ENCODE measurements at regions not wholly inside any gene's neighbourhood (a gene's known extent, or its start where the extent isn't known, plus 50 kb on each side); places are given as distances from the start of the nearest gene placed in this dataset.

- H3K9me3 ChIP-seq (ENCODE audit: control insufficient read depth, low read length) = no peaks in the 10 kb centered on the region
- no peak overlapping the region for H3K27ac ChIP-seq
- TF ChIP-seq CTCF (IDR thresholded peaks at IDR 0.05) = no peak
- no peaks in the 10 kb centered on the region for H3K36me3 ChIP-seq (ENCODE audit: control insufficient read depth, insufficient read depth, low read length)
- H3K4me1 ChIP-seq = no peaks in the 10 kb centered on the region
- no peak overlapping the region for H3K9ac ChIP-seq
- H2AFZ ChIP-seq = no peak overlapping the region
- H3K4me2 ChIP-seq (ENCODE audit: low read length) = no peak overlapping the region
- no peaks in the 10 kb centered on the region for H3K27me3 ChIP-seq (ENCODE audit: control insufficient read depth, insufficient read depth, low read length)
- no peak overlapping the region for H3K4me3 ChIP-seq (ENCODE audit: low read depth, low read length)
- no peaks in the 10 kb centered on the region for H3K79me2 ChIP-seq
Observed at GRCh38 chr2:7191932-7192331, 274.7 kb downstream of the RNF144A start.

- Histone ChIP-seq H3K27me3 (ENCODE audit: control insufficient read depth, insufficient read depth, low read length) (no peaks in the 10 kb centered on the region), H3K4me3 (ENCODE audit: low read depth, low read length) (no peak overlapping the region), H3K27ac (no peak overlapping the region), H3K9me3 (ENCODE audit: control insufficient read depth, low read length) (no peaks in the 10 kb centered on the region), H3K4me2 (ENCODE audit: low read length) (no peak overlapping the region), H3K36me3 (ENCODE audit: control insufficient read depth, insufficient read depth, low read length) (no peaks in the 10 kb centered on the region), H2AFZ (no peak overlapping the region), H3K4me1 (no peaks in the 10 kb centered on the region), H3K79me2 (no peaks in the 10 kb centered on the region), H3K9ac (no peak overlapping the region)
- no peak for TF ChIP-seq CTCF (IDR thresholded peaks at IDR 0.05)
Observed at GRCh38 chr2:7193457-7193856, 276.2 kb downstream of the RNF144A start.

GRCh38 chr2:7194950-7195349 is 277.7 kb downstream of the RNF144A start:
- TF ChIP-seq CTCF (IDR thresholded peaks at IDR 0.05) = no peak

DNA sequence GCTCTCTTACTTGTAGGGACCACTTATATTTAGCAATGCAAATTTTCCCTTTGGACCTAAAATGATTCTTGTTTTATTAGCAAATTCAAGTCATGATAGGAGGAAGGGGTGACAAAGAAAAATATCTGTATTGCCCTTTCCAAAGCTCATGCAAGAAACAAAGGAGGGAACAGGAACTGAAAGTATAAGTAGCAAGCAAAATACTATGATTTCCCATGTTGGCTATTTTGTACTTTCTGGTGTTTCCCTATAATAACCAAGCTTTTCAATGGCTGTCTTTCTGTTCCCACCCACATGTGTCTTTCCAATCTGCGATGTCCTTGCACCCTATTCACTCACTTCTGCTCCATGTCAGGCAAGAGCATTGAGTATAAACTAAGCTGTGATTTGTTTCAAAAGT is 279.7 kb downstream of the RNF144A start:
- H3K79me2 ChIP-seq = no peaks in the 10 kb centered on the region
- no peaks in the 10 kb centered on the region for H3K36me3 ChIP-seq (ENCODE audit: control insufficient read depth, insufficient read depth, low read length)
- no peak overlapping the region for H3K4me3 ChIP-seq (ENCODE audit: low read depth, low read length)
- H3K9me3 ChIP-seq (ENCODE audit: control insufficient read depth, low read length) = no peaks in the 10 kb centered on the region
- no peak overlapping the region for H2AFZ ChIP-seq
- H3K27me3 ChIP-seq (ENCODE audit: control insufficient read depth, insufficient read depth, low read length) = no peaks in the 10 kb centered on the region
- H3K27ac ChIP-seq = no peak overlapping the region
- no peak for TF ChIP-seq CTCF (IDR thresholded peaks at IDR 0.05)
- no peak overlapping the region for H3K9ac ChIP-seq
- H3K4me2 ChIP-seq (ENCODE audit: low read length) = no peak overlapping the region
- H3K4me1 ChIP-seq = no peaks in the 10 kb centered on the region

More at GRCh38 chr2:7194950-7195349, 277.7 kb downstream of the RNF144A start:
- Histone ChIP-seq H2AFZ (no peak overlapping the region), H3K4me2 (ENCODE audit: low read length) (no peak overlapping the region), H3K36me3 (ENCODE audit: control insufficient read depth, insufficient read depth, low read length) (no peaks in the 10 kb centered on the region), H3K27me3 (ENCODE audit: control insufficient read depth, insufficient read depth, low read length) (no peaks in the 10 kb centered on the region), H3K79me2 (no peaks in the 10 kb centered on the region), H3K9me3 (ENCODE audit: control insufficient read depth, low read length) (no peaks in the 10 kb centered on the region), H3K4me1 (no peaks in the 10 kb centered on the region), H3K27ac (no peak overlapping the region), H3K4me3 (ENCODE audit: low read depth, low read length) (no peak overlapping the region), H3K9ac (no peak overlapping the region)

DNA sequence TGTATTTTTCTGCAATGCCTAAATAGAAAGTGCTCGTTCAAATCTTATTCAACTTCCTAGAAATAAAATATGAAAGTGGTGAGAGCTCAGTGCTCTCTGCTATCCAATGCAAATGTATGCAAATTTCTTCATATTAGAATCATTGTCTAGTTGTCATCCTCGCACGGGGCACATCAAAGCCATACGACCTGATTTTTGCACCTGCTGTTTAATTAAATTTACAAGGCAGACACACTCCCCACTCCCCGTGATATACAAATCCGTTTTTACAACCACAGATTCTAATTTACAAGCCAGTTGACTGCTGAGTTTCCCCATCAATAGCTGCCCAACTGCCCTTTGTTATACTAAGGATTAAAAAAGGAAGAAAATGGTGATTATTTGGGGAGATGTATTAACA is 284.6 kb downstream of the RNF144A start:
- Histone ChIP-seq H3K27ac (no peak overlapping the region), H3K9ac (no peak overlapping the region), H3K36me3 (ENCODE audit: control insufficient read depth, insufficient read depth, low read length) (no peaks in the 10 kb centered on the region), H3K4me3 (ENCODE audit: low read depth, low read length) (no peak overlapping the region), H3K9me3 (ENCODE audit: control insufficient read depth, low read length) (no peaks in the 10 kb centered on the region), H3K4me1 (no peaks in the 10 kb centered on the region), H3K79me2 (no peaks in the 10 kb centered on the region), H3K27me3 (ENCODE audit: control insufficient read depth, insufficient read depth, low read length) (no peaks in the 10 kb centered on the region), H3K4me2 (ENCODE audit: low read length) (no peak overlapping the region), H2AFZ (no peak overlapping the region)
- TF ChIP-seq CTCF (IDR thresholded peaks at IDR 0.05) = no peak

Measured in parathyroid adenoma (tissue), 2 donors.